ENCODE measurements at regions not wholly inside any gene's neighbourhood (a gene's known extent, or its start where the extent isn't known, plus 50 kb on each side); places are given as distances from the start of the nearest gene placed in this dataset.
"Not testable (repeated sequence)": the region's sequence is repeated elsewhere in the genome, so short reads cannot be mapped to it uniquely, and the experiment has no call there.

GRCh38 chr9:74412236-74412979 is 84.7 kb upstream of the RORB start:
- Histone ChIP-seq H3K9me3 (no peaks in the 10 kb centered on the region), H3K4me3 (no peak overlapping the region), H3K27me3 (no peaks in the 10 kb centered on the region), H3K4me1 (no peaks in the 10 kb centered on the region), H3K36me3 (no peaks in the 10 kb centered on the region), H3K27ac (no peak overlapping the region), H3K9ac (ENCODE audit: low read depth in 2 of 2, low read length in 2 of 2) (no peak overlapping the region)
- intact Hi-C loops (cut with DNase I), result no loop called here
- no peak for DNase-seq
- no peak for TF ChIP-seq CTCF (IDR thresholded peaks at IDR 0.05)

- intact Hi-C loops (cut with DNase I), result no loop called here
- TF ChIP-seq CTCF (IDR thresholded peaks at IDR 0.05), result no peak
- no peak for DNase-seq
- H3K27me3 ChIP-seq, result no peaks in the 10 kb centered on the region
- no peak overlapping the region for H3K9ac ChIP-seq (ENCODE audit: low read depth in 2 of 2, low read length in 2 of 2)
- H3K27ac ChIP-seq, result no peak overlapping the region
- no peaks in the 10 kb centered on the region for H3K9me3 ChIP-seq
- H3K36me3 ChIP-seq, result no peaks in the 10 kb centered on the region
- H3K4me1 ChIP-seq, result no peaks in the 10 kb centered on the region
- H3K4me3 ChIP-seq, result no peak overlapping the region
Observed at GRCh38 chr9:74413876-74414275, 83.3 kb upstream of the RORB start.

DNA sequence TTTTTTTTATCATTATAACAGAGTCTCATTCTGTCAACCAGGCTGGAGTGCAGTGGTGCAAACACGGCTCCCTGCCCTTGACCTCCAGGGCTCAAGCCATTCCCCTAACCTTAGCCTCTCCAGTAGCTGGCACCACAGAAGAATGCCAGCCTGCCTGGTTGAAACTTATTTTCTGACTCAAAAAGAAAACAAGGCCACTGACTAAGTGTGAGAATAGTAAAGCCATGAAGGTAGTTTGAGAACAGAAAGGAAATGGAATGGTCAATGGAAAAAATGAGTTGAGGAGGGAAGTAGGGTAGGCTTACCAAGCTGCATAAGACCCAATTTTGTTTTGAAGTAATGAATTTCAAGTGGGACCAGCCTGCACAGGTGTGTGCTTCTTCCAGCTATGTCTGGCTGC is 82.8 kb upstream of the RORB start:
- H3K4me3 ChIP-seq, result no peak overlapping the region
- TF ChIP-seq CTCF (IDR thresholded peaks at IDR 0.05), result no peak
- no peak overlapping the region for H3K9ac ChIP-seq (ENCODE audit: low read depth in 2 of 2, low read length in 2 of 2)
- no peaks in the 10 kb centered on the region for H3K4me1 ChIP-seq
- H3K27ac ChIP-seq, result no peak overlapping the region
- no peaks in the 10 kb centered on the region for H3K36me3 ChIP-seq
- no peaks in the 10 kb centered on the region for H3K27me3 ChIP-seq
- no peak for DNase-seq
- intact Hi-C loops (cut with DNase I), result no loop called here
- no peaks in the 10 kb centered on the region for H3K9me3 ChIP-seq

DNA sequence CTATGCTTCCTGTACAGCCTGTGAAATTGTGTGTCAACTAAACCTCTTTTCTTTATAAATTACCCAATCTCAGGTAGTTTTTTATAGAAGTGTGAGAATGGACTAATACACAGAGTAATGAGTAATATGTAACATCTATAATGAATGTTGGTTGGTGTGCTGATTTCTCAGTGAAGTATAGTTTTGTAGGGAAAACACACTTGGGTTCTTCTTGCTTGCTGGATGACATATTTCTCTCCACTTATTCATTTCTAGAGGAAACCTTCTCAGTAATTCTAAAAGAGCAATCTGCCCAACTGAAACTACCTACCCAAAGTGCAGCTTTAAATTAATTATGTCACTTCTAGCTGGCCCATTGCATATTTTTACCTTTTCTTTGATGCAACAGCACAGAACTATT is 81.1 kb upstream of the RORB start:
- no peak overlapping the region for H3K9ac ChIP-seq (ENCODE audit: low read depth in 2 of 2, low read length in 2 of 2)
- no peaks in the 10 kb centered on the region for H3K9me3 ChIP-seq
- no peak for TF ChIP-seq CTCF (IDR thresholded peaks at IDR 0.05)
- no peaks in the 10 kb centered on the region for H3K27me3 ChIP-seq
- intact Hi-C loops (cut with DNase I), result no loop called here
- no peaks in the 10 kb centered on the region for H3K36me3 ChIP-seq
- no peak for DNase-seq
- no peak overlapping the region for H3K27ac ChIP-seq
- H3K4me3 ChIP-seq, result no peak overlapping the region
- H3K4me1 ChIP-seq, result no peaks in the 10 kb centered on the region

- H3K9ac ChIP-seq (ENCODE audit: low read depth in 2 of 2, low read length in 2 of 2); H3K4me3 ChIP-seq; H3K4me1 ChIP-seq; H3K36me3 ChIP-seq; H3K27ac ChIP-seq; H3K9me3 ChIP-seq; DNase-seq; intact Hi-C loops (cut with DNase I); H3K27me3 ChIP-seq: not testable (repeated sequence)
Observed at GRCh38 chr9:74424488-74424887, 72.6 kb upstream of the RORB start.

- H3K9ac ChIP-seq (ENCODE audit: low read depth in 2 of 2, low read length in 2 of 2), result no peak overlapping the region
- no peak overlapping the region for H3K27ac ChIP-seq
- no peaks in the 10 kb centered on the region for H3K36me3 ChIP-seq
- intact Hi-C loops (cut with DNase I), result no loop called here
- DNase-seq, result no peak
- no peak for TF ChIP-seq CTCF (IDR thresholded peaks at IDR 0.05)
- H3K9me3 ChIP-seq, result no peaks in the 10 kb centered on the region
- no peak overlapping the region for H3K4me3 ChIP-seq
- no peaks in the 10 kb centered on the region for H3K4me1 ChIP-seq
- H3K27me3 ChIP-seq, result no peaks in the 10 kb centered on the region
Observed at GRCh38 chr9:74431467-74431866, 65.7 kb upstream of the RORB start.

Measured in colonic mucosa (tissue), 4 donors.